HG02610 (cell line): ENCODE measurements at regions not wholly inside any gene's neighbourhood (a gene's known extent, or its start where the extent isn't known, plus 50 kb on each side); places are given as distances from the start of the nearest gene placed in this dataset.
"Not testable (repeated sequence)": the region's sequence is repeated elsewhere in the genome, so short reads cannot be mapped to it uniquely, and the experiment has no call there.

ENCODE experiments used
- ATAC-seq: cut with Tn5 transposase; IDR thresholded peaks from one replicate; pipeline ENCODE4 v1.9.1; 2021; ENCODE audit warnings: mild to moderate bottlenecking, moderate library complexity; ENCODE audit not compliant: unreplicated experiment

DNA sequence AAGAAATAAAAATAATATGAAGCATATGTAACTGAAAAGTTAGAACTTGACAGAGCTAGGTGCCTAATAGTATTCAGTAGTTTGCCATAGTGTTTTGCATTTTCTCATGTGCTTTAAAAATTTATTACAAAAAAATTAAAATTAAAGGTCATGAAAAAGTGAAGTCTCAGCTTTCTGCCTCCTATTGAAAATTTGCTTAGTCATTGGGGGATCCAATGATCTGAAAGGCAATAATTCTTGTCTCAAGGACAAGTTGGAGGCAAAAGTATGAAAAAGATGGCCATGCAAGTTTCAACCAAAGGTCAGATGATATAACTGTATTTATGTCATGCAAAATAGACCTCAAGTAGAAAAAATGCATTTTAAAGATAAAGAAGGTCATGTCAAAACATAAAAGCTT lies 140.7 kb downstream of the DUSP10 start:
- ATAC-seq, result no peak

DNA sequence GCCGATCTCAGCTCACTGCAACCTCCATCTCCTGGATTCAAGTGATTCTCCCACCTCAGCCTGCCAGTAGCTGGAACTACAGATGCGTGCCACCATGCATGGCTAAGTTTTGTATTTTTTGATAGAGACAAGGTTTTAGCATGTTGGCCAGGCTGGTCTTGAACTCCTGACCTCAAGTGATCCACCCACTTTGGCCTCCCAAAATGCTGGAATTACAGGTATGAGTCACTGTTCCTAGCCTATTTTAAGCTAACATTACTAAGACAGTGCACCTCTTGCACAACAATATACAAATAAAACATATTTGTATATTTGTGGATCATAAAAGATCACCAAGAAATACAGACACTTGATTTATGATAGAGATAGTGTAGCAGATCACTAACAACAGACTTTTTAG lies 139.1 kb downstream of the DUSP10 start:
- ATAC-seq, result no peak

GRCh38 chr1:221604390-221604789 lies 137.5 kb downstream of the DUSP10 start:
- not testable (repeated sequence) for ATAC-seq

DNA sequence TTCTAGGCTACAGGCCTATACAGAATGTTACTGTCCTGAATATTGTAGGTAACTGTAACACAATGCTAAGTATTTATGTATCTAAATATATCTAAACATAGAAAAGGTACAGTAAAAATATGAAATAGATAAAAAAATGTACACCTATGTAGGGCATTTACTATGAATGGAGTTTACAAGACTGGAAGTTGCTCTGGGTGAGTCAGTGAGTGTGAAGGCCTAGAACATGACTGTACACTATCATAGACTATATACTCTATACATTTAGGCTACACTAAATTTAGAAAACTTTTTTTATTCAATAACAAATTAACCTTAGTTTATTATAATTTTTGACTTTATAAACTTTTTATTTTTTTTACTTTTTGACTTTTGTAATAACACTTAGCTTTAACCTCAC lies 136.9 kb downstream of the DUSP10 start:
- ATAC-seq, result no peak

- no peak for ATAC-seq
Measured at GRCh38 chr1:221605569-221605968, 136.3 kb downstream of the DUSP10 start.

DNA sequence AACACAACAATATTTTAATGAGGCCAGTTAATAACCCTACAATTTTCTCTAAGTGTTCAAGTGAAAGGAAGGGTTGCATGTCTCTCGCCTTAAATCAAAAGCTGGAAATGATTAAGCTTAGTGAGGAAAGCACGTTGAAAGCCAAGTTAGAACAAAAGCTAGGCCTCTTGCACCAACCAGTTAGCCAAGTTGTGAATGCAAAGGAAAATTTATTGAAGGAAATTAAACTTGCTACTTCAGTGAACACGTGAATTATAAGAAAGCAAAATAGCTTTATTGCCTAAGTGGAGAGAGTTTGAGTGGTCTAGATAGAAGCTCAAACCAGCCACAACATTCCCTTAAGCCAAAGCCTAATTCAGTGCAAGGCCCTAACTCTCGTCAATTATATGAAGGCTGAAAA lies 135.6 kb downstream of the DUSP10 start:
- no peak for ATAC-seq

GRCh38 chr1:221608835-221609320 lies 133.0 kb downstream of the DUSP10 start:
- ATAC-seq, result no peak

DNA sequence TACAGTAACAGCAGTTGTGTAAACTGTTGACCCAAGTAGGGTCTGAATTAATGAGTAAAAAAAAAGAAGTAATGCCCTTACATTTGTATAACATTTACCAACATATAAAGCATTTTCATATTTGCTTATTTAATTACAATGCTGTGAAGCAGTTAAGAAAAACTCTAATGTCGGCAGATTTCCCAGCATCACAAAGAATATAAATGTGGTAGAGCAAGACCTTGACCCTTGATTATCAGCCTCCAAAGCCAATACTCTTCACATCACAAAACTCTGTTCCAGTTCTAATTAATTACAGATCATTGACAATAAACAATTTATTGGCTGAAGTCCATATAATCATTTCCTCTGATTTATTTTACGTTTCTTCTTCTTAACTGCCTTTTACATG lies 130.2 kb downstream of the DUSP10 start:
- no peak for ATAC-seq

- no peak for ATAC-seq
Measured at GRCh38 chr1:221612047-221612777, 129.7 kb downstream of the DUSP10 start.

DNA sequence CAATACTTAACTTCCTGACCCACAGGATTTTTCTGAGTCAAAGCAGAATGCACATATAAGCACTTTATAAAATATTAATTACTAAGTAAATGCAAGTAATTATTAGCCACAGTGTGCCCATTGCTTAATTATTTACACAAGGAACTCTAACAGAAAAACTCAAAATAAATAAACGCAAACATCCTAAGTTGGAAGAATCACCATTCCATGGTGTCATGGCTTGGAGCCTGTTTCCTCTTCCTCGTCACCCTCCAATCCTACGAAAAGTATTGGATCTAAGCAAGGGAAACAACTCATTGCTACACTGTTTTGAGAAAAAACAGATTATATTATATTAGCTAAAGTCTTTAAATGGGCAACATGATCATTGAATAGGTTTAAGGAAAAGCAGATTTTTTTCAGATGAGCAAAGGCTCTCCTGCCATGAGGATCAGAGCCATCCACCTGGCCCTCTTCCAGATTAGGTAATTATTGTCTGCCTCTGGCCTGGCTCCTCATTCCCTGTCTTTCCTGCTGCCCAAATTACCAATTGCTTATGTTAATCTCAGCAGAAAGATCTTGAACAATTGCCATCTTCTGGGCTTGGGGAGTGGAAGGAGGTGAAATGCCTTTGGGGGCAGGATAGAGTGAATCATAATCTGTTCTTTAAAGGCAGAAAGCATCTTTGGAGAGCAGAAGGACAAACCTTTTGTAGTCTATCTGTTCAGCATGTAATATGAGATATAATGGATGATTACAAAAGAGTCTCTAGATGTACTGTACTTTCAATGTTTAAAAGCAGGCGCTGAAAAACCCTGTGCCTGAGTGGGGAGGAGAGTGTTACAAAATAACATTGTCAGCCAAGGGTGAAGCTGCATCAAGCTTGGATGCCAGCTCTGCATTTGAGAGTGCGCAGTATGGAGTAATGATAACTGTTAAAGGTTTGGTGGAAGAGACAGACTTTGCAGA lies 121.2 kb downstream of the DUSP10 start:
- ATAC-seq, result no peak

- ATAC-seq, result no peak
Measured at GRCh38 chr1:221621683-221622082, 120.2 kb downstream of the DUSP10 start.

- ATAC-seq, result no peak
Measured at GRCh38 chr1:221622389-221622788, 119.5 kb downstream of the DUSP10 start.

GRCh38 chr1:221625026-221625425 lies 116.9 kb downstream of the DUSP10 start:
- ATAC-seq, result no peak

- no peak for ATAC-seq
Measured at GRCh38 chr1:221626041-221626440, 115.8 kb downstream of the DUSP10 start.

- no peak for ATAC-seq
Measured at GRCh38 chr1:221630236-221630635, 111.7 kb downstream of the DUSP10 start.

DNA sequence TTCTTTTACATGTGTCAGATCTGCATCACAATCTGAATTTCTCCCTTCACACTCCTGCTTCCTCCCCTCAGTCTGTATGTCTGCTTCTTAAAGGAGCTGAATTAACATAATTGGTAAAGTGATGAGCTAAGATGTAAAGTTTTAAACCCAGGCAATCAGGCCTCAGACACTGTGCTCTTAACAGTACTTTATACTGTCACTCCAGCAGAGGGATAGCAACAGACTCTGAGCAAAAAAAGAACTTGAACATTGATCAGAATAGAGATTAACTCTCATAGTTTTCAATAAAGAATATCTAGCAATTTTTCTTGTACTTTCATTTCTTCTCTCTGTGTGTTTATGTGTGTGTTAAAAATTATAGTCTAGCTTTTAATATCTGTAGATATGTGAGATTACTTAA lies 110.3 kb downstream of the DUSP10 start:
- no peak for ATAC-seq

DNA sequence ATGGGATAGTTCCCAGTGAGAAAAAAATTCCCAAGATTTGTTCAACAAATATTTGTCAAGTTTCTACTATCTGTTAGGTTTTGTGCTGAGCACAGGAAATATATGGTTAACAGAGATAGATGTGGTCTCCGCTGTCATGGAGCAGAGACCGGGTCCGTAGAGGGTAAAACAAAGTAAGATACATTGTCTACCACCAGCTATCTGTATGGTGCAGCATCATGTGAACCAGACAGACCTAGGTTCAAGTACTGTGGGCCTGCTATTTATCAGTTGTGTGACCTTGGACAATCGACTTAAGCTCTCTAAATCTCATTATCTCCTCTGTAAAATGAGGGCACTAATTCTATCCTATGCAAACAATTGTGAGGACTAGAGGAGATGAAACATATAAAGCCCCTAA lies 109.8 kb downstream of the DUSP10 start:
- ATAC-seq, result no peak

DNA sequence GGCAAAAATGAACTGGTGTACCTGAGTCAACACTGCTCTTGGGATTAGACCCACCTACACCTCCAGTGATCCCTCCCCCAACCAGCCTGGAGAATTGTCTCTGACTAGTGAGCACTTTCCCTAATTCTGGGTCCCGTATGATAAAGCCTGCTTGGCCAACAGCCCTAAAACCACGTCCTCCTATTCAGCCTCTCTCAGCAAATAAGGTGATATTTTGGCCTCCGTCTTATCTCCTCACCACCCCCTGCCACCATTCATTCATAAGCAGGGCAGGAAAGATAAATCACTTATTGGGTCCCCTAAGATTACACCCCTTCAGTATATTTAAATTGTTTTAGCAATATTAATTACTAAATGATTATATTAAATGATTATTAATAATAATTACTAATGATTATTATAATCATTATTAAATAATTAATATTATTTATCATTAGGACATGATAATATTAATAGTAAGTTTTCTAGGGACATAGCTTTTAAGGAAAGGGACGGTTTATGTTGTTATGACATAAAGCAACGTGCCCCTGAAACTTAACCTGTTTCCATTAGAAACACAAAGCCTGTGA lies 108.0 kb downstream of the DUSP10 start:
- no peak for ATAC-seq

GRCh38 chr1:221634606-221635005 lies 107.3 kb downstream of the DUSP10 start:
- no peak for ATAC-seq

- no peak for ATAC-seq
Measured at GRCh38 chr1:221635305-221635704, 106.6 kb downstream of the DUSP10 start.

- ATAC-seq, result no peak
Measured at GRCh38 chr1:221636096-221636495, 105.8 kb downstream of the DUSP10 start.

DNA sequence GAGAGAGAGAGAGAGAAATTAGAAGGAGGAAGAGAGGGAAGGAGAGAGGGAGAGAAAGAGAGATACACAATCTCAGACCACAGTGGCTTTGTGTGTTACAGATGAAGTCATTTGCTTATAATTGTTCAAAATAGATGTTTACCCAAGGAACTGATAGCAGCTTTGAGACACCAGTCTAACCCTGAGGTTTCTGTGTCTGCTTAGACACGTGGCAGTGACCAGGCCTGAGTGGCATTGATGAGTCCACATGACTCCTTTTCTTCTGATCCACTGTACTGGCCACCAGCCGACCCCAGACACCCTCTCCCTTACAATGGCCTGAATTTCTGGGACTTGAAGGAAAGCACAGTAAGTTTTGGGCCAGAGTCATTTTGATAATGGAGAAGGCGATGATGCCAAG lies 104.9 kb downstream of the DUSP10 start:
- ATAC-seq, result no peak
